Endothelial cell of umbilical vein (primary cell): ENCODE measurements at regions not wholly inside any gene's neighbourhood (a gene's known extent, or its start where the extent isn't known, plus 50 kb on each side); places are given as distances from the start of the nearest gene placed in this dataset.

Experiments
- BruUV-seq: library from RNA; stranded (reverse); fragments of 400-500 nt; replicated peaks from 2 replicates; lab custom pipeline; 2021; lab: Mats Ljungman, UMichigan
- CTCF ChIA-PET: fragments of 300-600, 350-600 bp; sonication (Branson Sonifier 250); formaldehyde crosslinking; loops from one replicate; lab custom pipeline; 2021; ENCODE audit warnings: antibody characterized with exemption, inconsistent platforms; lab: Charles Lee
- POLR2A ChIA-PET: fragments of 300-600, 350-600 bp; sonication (Branson Sonifier 250); formaldehyde crosslinking; loops from one replicate; lab custom pipeline; 2021; ENCODE audit warnings: antibody characterized with exemption, inconsistent platforms; lab: Charles Lee
- DNase-seq: peaks from one replicate; pipeline ENCODE4 v3.0.0-alpha.2; 2011; ENCODE audit warnings: low read depth, low spot score
- FAIRE-seq: peaks from 2 replicates; lab custom pipeline; 2011; peaks lifted over from hg19 to GRCh38; lab: Jason Lieb, UNC
- H2AFZ ChIP-seq: 2 replicates; pipeline ENCODE4 v1.6.0; 2012; ENCODE audit warnings: low read depth, low read length, control low read depth, inconsistent platforms
- H3K27ac ChIP-seq: 2 replicates; pipeline ENCODE4 v1.5.1; 2011; ENCODE audit warnings: low read depth, mild to moderate bottlenecking, control low read depth, low read length, moderate library complexity; ENCODE audit not compliant: insufficient read depth
- H3K27me3 ChIP-seq, 2 experiments: 2 replicates each; pipeline versions ENCODE4 v1.6.0 to v1.6.1; 2011; ENCODE audit warnings: low read length in 2 of 2, mixed read lengths in 1 of 2; ENCODE audit not compliant: control insufficient read depth in 2 of 2, insufficient read depth in 2 of 2
- H3K36me3 ChIP-seq, 2 experiments: 2 replicates in 1 of 2; 3 replicates in 1 of 2; pipeline ENCODE4 v1.5.1; 2011; ENCODE audit warnings: low read length in 2 of 2, mild to moderate bottlenecking in 1 of 2, moderate library complexity in 1 of 2; ENCODE audit not compliant: control insufficient read depth in 2 of 2, insufficient read depth in 2 of 2; ENCODE audit errors: extremely low read depth in 1 of 2
- H3K4me1 ChIP-seq: 3 replicates; pipeline ENCODE4 v1.5.1; 2011; ENCODE audit warnings: mild to moderate bottlenecking, low read length; ENCODE audit not compliant: control insufficient read depth, insufficient read depth; ENCODE audit errors: extremely low read depth
- H3K4me2 ChIP-seq: 2 replicates; pipeline ENCODE4 v1.6.1; 2011; ENCODE audit warnings: low read length, control low read depth, mixed read lengths; ENCODE audit not compliant: insufficient read depth
- H3K4me3 ChIP-seq, 3 experiments: fragments of 200-600 bp in 1 of 3; sonication (generic), shearing (Covaris generic) in 1 of 3; replicated peaks in 1 of 3; 2 replicates each; pipeline ENCODE4 v1.5.1; 2011 to 2016; ENCODE audit warnings: control low read depth in 3 of 3, low read length in 3 of 3, mild to moderate bottlenecking in 2 of 3, inconsistent platforms in 1 of 3, low read depth in 1 of 3, moderate library complexity in 1 of 3; ENCODE audit not compliant: insufficient read depth in 1 of 3
- H3K79me2 ChIP-seq: 2 replicates; pipeline ENCODE4 v1.6.0; 2012; ENCODE audit warnings: low read length, inconsistent platforms; ENCODE audit not compliant: control insufficient read depth, insufficient read depth
- H3K9ac ChIP-seq: replicated peaks from 2 replicates; pipeline ENCODE3; 2011; ENCODE audit warnings: low read length, control low read depth; ENCODE audit not compliant: insufficient read depth; ENCODE audit errors: extremely low read depth
- H3K9me1 ChIP-seq: replicated peaks from 3 replicates; pipeline ENCODE4 v1.6.0; 2011; ENCODE audit warnings: mild to moderate bottlenecking, low read length; ENCODE audit not compliant: control insufficient read depth, insufficient read depth; ENCODE audit errors: extremely low read depth
- H3K9me3 ChIP-seq: replicated peaks from 2 replicates; pipeline ENCODE4 v1.5.1; 2012; ENCODE audit warnings: low read length, inconsistent platforms; ENCODE audit not compliant: control insufficient read depth, insufficient read depth
- H4K20me1 ChIP-seq: replicated peaks from 2 replicates; pipeline ENCODE3; 2011; ENCODE audit warnings: mild to moderate bottlenecking, low read length; ENCODE audit not compliant: control insufficient read depth, insufficient read depth; ENCODE audit errors: extremely low read depth
- EZH2 ChIP-seq: IDR thresholded peaks from 2 replicates; pipeline ENCODE4 v1.6.1; 2012; ENCODE audit warnings: borderline replicate concordance, low read depth, mild to moderate bottlenecking, moderate library complexity, low read length, inconsistent platforms; ENCODE audit not compliant: severe bottlenecking
- FOS ChIP-seq: IDR thresholded peaks from 2 replicates; pipeline ENCODE4 v1.6.1; 2011; ENCODE audit warnings: mild to moderate bottlenecking, low read length, moderate library complexity, borderline replicate concordance; ENCODE audit not compliant: insufficient read depth
- GATA2 ChIP-seq: IDR thresholded peaks from 2 replicates; pipeline ENCODE4 v1.7.0; 2011; ENCODE audit warnings: low read depth, mild to moderate bottlenecking, moderate library complexity, mixed read lengths, low read length; ENCODE audit not compliant: insufficient read length, insufficient read depth
- JUN ChIP-seq: IDR thresholded peaks from 2 replicates; pipeline ENCODE4 v1.6.1; 2011; ENCODE audit warnings: borderline replicate concordance, low read depth; ENCODE audit not compliant: insufficient read length, insufficient read depth
- MAX ChIP-seq: IDR thresholded peaks from 2 replicates; pipeline ENCODE4 v1.6.1; 2011; ENCODE audit not compliant: insufficient read depth, insufficient read length
- MYC ChIP-seq: IDR thresholded peaks from one replicate; pipeline ENCODE4 v1.6.1; 2011; ENCODE audit warnings: mild to moderate bottlenecking, low read depth, low read length
- POLR2A ChIP-seq: IDR thresholded peaks from 2 replicates; pipeline ENCODE4 v1.6.1; 2012; ENCODE audit warnings: low read depth, mild to moderate bottlenecking, control low read depth, low read length
- POLR2AphosphoS5 ChIP-seq: IDR thresholded peaks from 2 replicates; pipeline ENCODE4 v1.6.1; 2012; ENCODE audit warnings: low read depth, mild to moderate bottlenecking, control low read depth, low read length, moderate library complexity; ENCODE audit not compliant: insufficient read depth
- dilution Hi-C: fragments of 300-500 bp; cut with MboI; formaldehyde crosslinking; loops from one replicate; pipeline ENCODE4 v1.15.0; 2019; ENCODE audit warnings: low sequenced_read_pairs; ENCODE audit not compliant: extremely low pct_ligation_motif_present
- intact Hi-C: fragments of 100-400 bp; cut with micrococcal nuclease; formaldehyde crosslinking; loops from one replicate; pipeline ENCODE4 v1.10.0; 2022
- TF ChIP-seq, protein P1 (sequence below), 2 donors: IDR thresholded peaks; 1 replicate in 1 of 2; 2 replicates in 1 of 2; pipeline ENCODE4 v1.5.1; 2011; ENCODE audit warnings: low read length in 2 of 2, mild to moderate bottlenecking in 2 of 2, moderate library complexity in 2 of 2, control low read depth in 1 of 2, inconsistent platforms in 1 of 2, low read depth in 1 of 2; ENCODE audit not compliant: insufficient read depth in 1 of 2; ENCODE audit errors: extremely low read depth in 1 of 2

DNA sequence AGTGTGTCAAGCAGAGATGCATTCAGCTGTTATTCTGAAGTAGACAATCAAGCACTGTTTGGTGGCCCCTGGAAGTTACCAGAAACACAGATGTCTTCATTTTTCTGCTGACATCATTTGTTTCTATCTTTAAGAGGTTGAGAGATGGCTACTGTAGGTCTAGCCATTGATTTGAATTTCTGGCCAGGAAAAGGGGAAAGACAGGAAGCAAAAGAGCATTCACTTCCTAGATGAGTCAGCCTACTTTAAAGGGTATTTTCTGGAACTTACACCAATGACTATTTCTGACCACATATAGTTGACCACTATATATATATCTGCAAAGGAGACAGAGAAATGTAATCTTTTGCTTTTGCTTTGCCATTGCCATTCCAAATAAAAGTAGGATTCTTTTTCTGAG is 900.1 kb upstream of the SOX11 start:
- Histone ChIP-seq H3K27me3 (no peaks in the 10 kb centered on the region), H3K9me1 (no peaks in the 10 kb centered on the region), H3K4me3 (no peak overlapping the region), H3K79me2 (no peaks in the 10 kb centered on the region), H3K4me2 (no peak overlapping the region), H3K36me3 (no peaks in the 10 kb centered on the region), H2AFZ (no peak overlapping the region), H4K20me1 (no peaks in the 10 kb centered on the region), H3K9ac (no peak overlapping the region), H3K4me1 (no peaks in the 10 kb centered on the region), H3K27ac (no peak overlapping the region), H3K9me3 (no peaks in the 10 kb centered on the region)
- ChIA-PET CTCF (no interaction called here), POLR2A (no interaction called here)
- TF ChIP-seq MAX (no peak), POLR2A (no peak), MYC (no peak), GATA2 (no peak), POLR2AphosphoS5 (no peak), EZH2 (no peak), FOS (no peak), JUN (no peak)
- TF ChIP-seq, protein P1, sequence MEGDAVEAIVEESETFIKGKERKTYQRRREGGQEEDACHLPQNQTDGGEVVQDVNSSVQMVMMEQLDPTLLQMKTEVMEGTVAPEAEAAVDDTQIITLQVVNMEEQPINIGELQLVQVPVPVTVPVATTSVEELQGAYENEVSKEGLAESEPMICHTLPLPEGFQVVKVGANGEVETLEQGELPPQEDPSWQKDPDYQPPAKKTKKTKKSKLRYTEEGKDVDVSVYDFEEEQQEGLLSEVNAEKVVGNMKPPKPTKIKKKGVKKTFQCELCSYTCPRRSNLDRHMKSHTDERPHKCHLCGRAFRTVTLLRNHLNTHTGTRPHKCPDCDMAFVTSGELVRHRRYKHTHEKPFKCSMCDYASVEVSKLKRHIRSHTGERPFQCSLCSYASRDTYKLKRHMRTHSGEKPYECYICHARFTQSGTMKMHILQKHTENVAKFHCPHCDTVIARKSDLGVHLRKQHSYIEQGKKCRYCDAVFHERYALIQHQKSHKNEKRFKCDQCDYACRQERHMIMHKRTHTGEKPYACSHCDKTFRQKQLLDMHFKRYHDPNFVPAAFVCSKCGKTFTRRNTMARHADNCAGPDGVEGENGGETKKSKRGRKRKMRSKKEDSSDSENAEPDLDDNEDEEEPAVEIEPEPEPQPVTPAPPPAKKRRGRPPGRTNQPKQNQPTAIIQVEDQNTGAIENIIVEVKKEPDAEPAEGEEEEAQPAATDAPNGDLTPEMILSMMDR (IDR thresholded peaks at IDR 0.05; ENCODE audit: extremely low read depth in 1 of 2, insufficient read depth in 1 of 2, low read depth in 1 of 2, low read length in 2 of 2): no peak
- intact Hi-C loops: no loop called here
- dilution Hi-C loops: no loop called here
- BruUV-seq: no TSS peak
- FAIRE-seq (no peak), DNase-seq (no peak)
